Lung (tissue), 11 donors: ENCODE measurements at regions not wholly inside any gene's neighbourhood (a gene's known extent, or its start where the extent isn't known, plus 50 kb on each side); places are given as distances from the start of the nearest gene placed in this dataset.

Source experiments
- ATAC-seq: fragments of 200-7000 bp; cut with Tn5 transposase; one replicate; pipeline ENCODE4 v1.9.1; 2020; ENCODE audit warnings: moderate number of reproducible peaks; ENCODE audit not compliant: insufficient read depth, low FRiP score
- DNase-seq, 3 donors: peaks; one replicate each; pipeline ENCODE4 v3.0.0-alpha.2; 2013 to 2017
- H3K27ac ChIP-seq, 2 donors: one replicate each; pipeline ENCODE4 v1.5.1; 2013; ENCODE audit warnings: mild to moderate bottlenecking in 2 of 2, moderate library complexity in 2 of 2, control low read depth in 1 of 2, inconsistent platforms in 1 of 2, low read depth in 1 of 2, low read length in 1 of 2
- H3K27me3 ChIP-seq, 3 donors: one replicate each; pipeline ENCODE4 v1.5.1; 2013; ENCODE audit warnings: low read length in 2 of 3; ENCODE audit not compliant: control insufficient read depth in 3 of 3, insufficient read depth in 3 of 3
- H3K36me3 ChIP-seq, 4 donors: one replicate each; pipeline ENCODE4 v1.5.1; 2013; ENCODE audit warnings: low read length in 4 of 4, mild to moderate bottlenecking in 1 of 4, moderate library complexity in 1 of 4; ENCODE audit not compliant: control insufficient read depth in 4 of 4, insufficient read depth in 4 of 4
- H3K4me1 ChIP-seq, 5 donors: one replicate each; pipeline ENCODE4 v1.5.1; 2013; ENCODE audit warnings: low read length in 5 of 5, mild to moderate bottlenecking in 2 of 5, moderate library complexity in 1 of 5; ENCODE audit not compliant: control insufficient read depth in 5 of 5, insufficient read depth in 5 of 5
- H3K4me3 ChIP-seq: one replicate; pipeline ENCODE4 v1.5.1; 2013; ENCODE audit warnings: mild to moderate bottlenecking, control low read depth, moderate library complexity
- H3K9ac ChIP-seq, 2 donors: one replicate each; pipeline ENCODE4 v1.5.1; 2013; ENCODE audit warnings: low read length in 2 of 2, control low read depth in 1 of 2; ENCODE audit not compliant: insufficient read depth in 1 of 2
- H3K9me3 ChIP-seq, 4 donors: one replicate each; pipeline ENCODE4 v1.5.1; 2013; ENCODE audit warnings: low read length in 3 of 4, mild to moderate bottlenecking in 1 of 4, moderate library complexity in 1 of 4; ENCODE audit not compliant: control insufficient read depth in 4 of 4, insufficient read depth in 3 of 4
- CTCF ChIP-seq: IDR thresholded peaks from 2 replicates; pipeline ENCODE4 v1.5.1; 2012; ENCODE audit warnings: mild to moderate bottlenecking; ENCODE audit errors: control extremely low read depth, extremely low read depth
- WGBS, 2 donors: extraction: QIAGEN DNeasy Blood & Tissue Kit; methylation state at CpG; one replicate each; pipeline ENCODE4 v1.1.7; 2013; 5-methylcytosine and 5-hydroxymethylcytosine counted together
- donor health status: control.
- donor health status: control.
- donor health status: Bipolar disorder and iron deficiency.
- donor health status: healthy.
- donor health status: DM: yes; HTN: yes; CAD: no.

- 30 to 39% methylated on average over 13 of the region's 13 CpGs for WGBS, 2 donors
- Histone ChIP-seq H3K36me3 (no peaks in the 10 kb centered on the region), H3K4me3 (no peak overlapping the region), H3K9ac (no peak overlapping the region), H3K4me1 (peaks cover 0 to 3% (median 0%) of the 10 kb centered on the region in 5 donors), H3K9me3 (peaks cover 0 to 2% (median 0%) of the 10 kb centered on the region in 4 donors), H3K27me3 (peaks cover 6 to 34% (median 10%) of the 10 kb centered on the region in 3 donors), H3K27ac (no peak overlapping the region)
- DNase-seq (no peak), ATAC-seq (no peak)
- no peak for TF ChIP-seq CTCF
Observed at GRCh38 chr17:79415365-79415764, 195.5 kb downstream of the RBFOX3 start.

GRCh38 chr17:79414793-79415211 lies 196.0 kb downstream of the RBFOX3 start:
- peaks cover 6 to 34% (median 10%) of the 10 kb centered on the region in 3 donors for H3K27me3 ChIP-seq
- H3K4me1 ChIP-seq, result peaks cover 0 to 3% (median 0%) of the 10 kb centered on the region in 5 donors
- ATAC-seq (no peak), DNase-seq (no peak)
- no peak overlapping the region for H3K9ac ChIP-seq
- H3K27ac ChIP-seq, result no peak overlapping the region
- H3K4me3 ChIP-seq, result no peak overlapping the region
- 52 to 56% methylated on average over 16 of the region's 16 CpGs for WGBS, 2 donors
- TF ChIP-seq CTCF, result no peak
- H3K9me3 ChIP-seq, result peaks cover 0 to 2% (median 0%) of the 10 kb centered on the region in 4 donors
- no peaks in the 10 kb centered on the region for H3K36me3 ChIP-seq

GRCh38 chr17:79414063-79414792 lies 196.6 kb downstream of the RBFOX3 start:
- 56 to 61% methylated on average over 21 of the region's 21 CpGs for WGBS, 2 donors
- DNase-seq (peak in 1 of 3 donors; percentile 17), ATAC-seq (no peak)
- Histone ChIP-seq H3K36me3 (no peaks in the 10 kb centered on the region), H3K27ac (no peak overlapping the region), H3K27me3 (peaks cover 6 to 36% (median 10%) of the 10 kb centered on the region in 3 donors), H3K9me3 (peaks cover 0 to 2% (median 0%) of the 10 kb centered on the region in 4 donors), H3K9ac (no peak overlapping the region), H3K4me1 (peaks cover 0 to 3% (median 0%) of the 10 kb centered on the region in 5 donors), H3K4me3 (no peak overlapping the region)
- no peak for TF ChIP-seq CTCF
